A549 (cell line): ENCODE measurements at regions not wholly inside any gene's neighbourhood (a gene's known extent, or its start where the extent isn't known, plus 50 kb on each side); places are given as distances from the start of the nearest gene placed in this dataset.

ENCODE experiments used
- ATAC-seq, 2 experiments: fragments of 200-7000 bp in 1 of 2; fragments of >200 bp in 1 of 2; cut with Nextera tagmentation in 1 of 2; cut with Tn5 transposase in 1 of 2; 3 replicates each; pipeline versions ENCODE4 v1.8.0 to v1.9.1; 2018 to 2020; ENCODE audit warnings: mild to moderate bottlenecking in 1 of 2, moderate library complexity in 1 of 2
- CTCF ChIA-PET: fragments of 300-600 bp; sonication (Branson Sonifier 250); formaldehyde crosslinking; extraction: SDS; loops from one replicate; lab custom pipeline; 2021; ENCODE audit warnings: antibody characterized with exemption, inconsistent platforms; lab: Yijun Ruan, JAX
- POLR2A ChIA-PET: fragments of 350-600 bp; formaldehyde crosslinking; extraction: SDS; loops from one replicate; lab custom pipeline; 2021; ENCODE audit warnings: antibody characterized with exemption, inconsistent platforms; lab: Yijun Ruan, JAX
- DNase-seq, 2 experiments: peaks; one replicate each; pipeline versions ENCODE4 v3.0.0 to v3.0.0-alpha.2; 2011 to 2016; ENCODE audit warnings: low read depth in 1 of 2, low spot score in 1 of 2
- FAIRE-seq: peaks from 2 replicates; lab custom pipeline; 2011; peaks lifted over from hg19 to GRCh38; lab: Jason Lieb, UNC
- H3K27ac ChIP-seq, 2 experiments: fragments of >200 bp; sonication (Bioruptor Twin); formaldehyde crosslinking; 3 replicates each; pipeline ENCODE4 v1.5.1; 2016 to 2017
- H3K4me1 ChIP-seq: fragments of >200 bp; sonication (Bioruptor Twin); formaldehyde crosslinking; 3 replicates; pipeline ENCODE4 v1.6.1; 2016
- H3K4me2 ChIP-seq: fragments of >200 bp; sonication (Bioruptor Twin); formaldehyde crosslinking; 3 replicates; pipeline ENCODE4 v1.6.1; 2016
- H3K4me3 ChIP-seq: fragments of >200 bp; sonication (Bioruptor Twin); formaldehyde crosslinking; 3 replicates; pipeline ENCODE4 v1.5.1; 2016
- H3K9me3 ChIP-seq: fragments of >200 bp; sonication (Bioruptor Twin); formaldehyde crosslinking; 3 replicates; pipeline ENCODE4 v1.6.1; 2016
- BCL3 ChIP-seq: fragments of >200 bp; sonication (Bioruptor Twin); formaldehyde crosslinking; IDR thresholded peaks from 3 replicates; pipeline ENCODE4 v1.6.1; 2016
- BHLHE40 ChIP-seq: IDR thresholded peaks from 2 replicates; pipeline ENCODE4 v1.6.1; 2012; ENCODE audit warnings: low read depth, low read length, inconsistent platforms
- CBX2 ChIP-seq: fragments of 200-600 bp; sonication (generic); IDR thresholded peaks from 2 replicates; pipeline ENCODE4 v1.6.1; 2016; ENCODE audit warnings: low read depth, mild to moderate bottlenecking, borderline replicate concordance
- CBX8 ChIP-seq: fragments of 200-600 bp; sonication (generic); IDR thresholded peaks from 2 replicates; pipeline ENCODE4 v1.6.1; 2016
- CEBPB ChIP-seq, 2 experiments: fragments of >200 bp in 1 of 2; sonication (Bioruptor Twin) in 1 of 2; formaldehyde crosslinking in 1 of 2; IDR thresholded peaks; 2 replicates each; pipeline ENCODE4 v1.6.1; 2012 to 2016
- CHD4 ChIP-seq: fragments of 200-600 bp; sonication (generic); IDR thresholded peaks from 2 replicates; pipeline ENCODE4 v1.6.1; 2016; ENCODE audit warnings: antibody characterized with exemption, mild to moderate bottlenecking, borderline replicate concordance
- EHF ChIP-seq: fragments of 250-450 bp; sonication (Bioruptor Pico); IDR thresholded peaks from 2 replicates; pipeline ENCODE4 v1.5.0; 2020; ENCODE audit warnings: mild to moderate bottlenecking
- EP300 ChIP-seq, 2 experiments: fragments of >200 bp; sonication (Bioruptor Twin); formaldehyde crosslinking; IDR thresholded peaks; 2 replicates in 1 of 2; 3 replicates in 1 of 2; pipeline ENCODE4 v1.6.1; 2016 to 2017
- FOSL2 ChIP-seq, 2 experiments: fragments of 450-650 bp in 1 of 2; fragments of >200 bp in 1 of 2; sonication (Bioruptor Twin) in 1 of 2; formaldehyde crosslinking; IDR thresholded peaks; 2 replicates each; pipeline versions ENCODE4 v1.5.0 to v1.6.1; 2016 to 2020; ENCODE audit warnings: mild to moderate bottlenecking in 1 of 2, moderate library complexity in 1 of 2
- HES2 ChIP-seq: fragments of >200 bp; sonication (Bioruptor Twin); formaldehyde crosslinking; IDR thresholded peaks from 2 replicates; pipeline ENCODE4 v1.6.1; 2016
- HEYL ChIP-seq: fragments of 250-450 bp; sonication (Bioruptor Pico); IDR thresholded peaks from 2 replicates; pipeline ENCODE4 v1.8.0; 2021; ENCODE audit warnings: mild to moderate bottlenecking, moderate library complexity
- HMGXB4 ChIP-seq: fragments of 250-450 bp; sonication (Bioruptor Pico); IDR thresholded peaks from 2 replicates; pipeline ENCODE4 v1.5.0; 2021; ENCODE audit warnings: mild to moderate bottlenecking, moderate library complexity, borderline replicate concordance
- HOXB13 ChIP-seq: fragments of 250-450 bp; sonication (Bioruptor Pico); IDR thresholded peaks from 2 replicates; pipeline ENCODE4 v1.5.0; 2020; ENCODE audit warnings: low read depth, mild to moderate bottlenecking, moderate library complexity
- JUN ChIP-seq, 2 experiments: fragments of >200 bp; sonication (Bioruptor Twin); formaldehyde crosslinking; IDR thresholded peaks; 2 replicates in 1 of 2; 3 replicates in 1 of 2; pipeline ENCODE4 v1.6.1; 2016 to 2017
- MAZ ChIP-seq: fragments of 150-350 bp; IDR thresholded peaks from 2 replicates; pipeline ENCODE4 v1.6.1; 2014; ENCODE audit warnings: antibody characterized with exemption, low read depth, low read length, borderline replicate concordance
- PHF8 ChIP-seq: fragments of 200-600 bp; sonication (generic); IDR thresholded peaks from 2 replicates; pipeline ENCODE4 v1.6.1; 2016; ENCODE audit warnings: low read depth, mild to moderate bottlenecking, antibody characterized with exemption, moderate library complexity, borderline replicate concordance
- POLR2A ChIP-seq: IDR thresholded peaks from 2 replicates; pipeline ENCODE4 v1.6.1; 2012; ENCODE audit warnings: mild to moderate bottlenecking, low read length
- RAD21 ChIP-seq, 2 experiments: fragments of >200 bp in 1 of 2; sonication (Bioruptor Twin) in 1 of 2; formaldehyde crosslinking in 1 of 2; IDR thresholded peaks in 1 of 2; conservative IDR thresholded peaks in 1 of 2; 2 replicates in 1 of 2; 3 replicates in 1 of 2; pipeline ENCODE4 v1.6.1; 2012 to 2018; ENCODE audit warnings: inconsistent platforms in 1 of 2
- REST ChIP-seq: fragments of 200-600 bp; sonication (generic); IDR thresholded peaks from 2 replicates; pipeline ENCODE4 v1.6.1; 2016; ENCODE audit warnings: antibody characterized with exemption, mild to moderate bottlenecking, moderate library complexity
- SMC3 ChIP-seq: fragments of >200 bp; sonication (Bioruptor Twin); formaldehyde crosslinking; IDR thresholded peaks from 3 replicates; pipeline ENCODE4 v1.6.1; 2018; ENCODE audit warnings: inconsistent platforms
- SREBF2 ChIP-seq: fragments of 450-650 bp; IDR thresholded peaks from 2 replicates; pipeline ENCODE4 v1.6.1; 2014; ENCODE audit warnings: mild to moderate bottlenecking, moderate library complexity
- TFCP2L1 ChIP-seq: fragments of 250-450 bp; sonication (Bioruptor Pico); IDR thresholded peaks from 2 replicates; pipeline ENCODE4 v1.5.0; 2021; ENCODE audit warnings: mild to moderate bottlenecking
- ZC3H11A ChIP-seq: fragments of 450-650 bp; IDR thresholded peaks from 2 replicates; pipeline ENCODE4 v1.6.1; 2014; ENCODE audit warnings: antibody characterized with exemption, mild to moderate bottlenecking
- WGBS: methylation state at CpG from one replicate; pipeline ENCODE4 v1.1.6; 2017; ENCODE audit errors: missing lambda C conversion rate; 5-methylcytosine and 5-hydroxymethylcytosine counted together

GRCh38 chr6:9086331-9086730, 651.0 kb upstream of the SLC35B3 start:
- no peaks in the 10 kb centered on the region for H3K9me3 ChIP-seq
- 16% methylated on average over 4 of the region's 4 CpGs for WGBS
- TF ChIP-seq HEYL (CRISPR knock-in tag) (no peak), CEBPB (IDR thresholded peaks at IDR 0.05) (no peak), FOSL2 (IDR thresholded peaks at IDR 0.05) (no peak), FOSL2 (CRISPR knock-in tag; IDR thresholded peaks at IDR 0.05) (no peak), HMGXB4 (CRISPR knock-in tag) (no peak), HES2 (no peak), EHF (CRISPR knock-in tag) (no peak), EP300 (IDR thresholded peaks at IDR 0.05) (no peak), BCL3 (no peak), SMC3 (no peak), SREBF2 (no peak), ZC3H11A (no peak), HOXB13 (CRISPR knock-in tag) (no peak), BHLHE40 (no peak), MAZ (no peak), RAD21 (conservative IDR thresholded peaks at IDR 0.05 in 1 of 2, IDR thresholded peaks at IDR 0.05 in 1 of 2) (no peak), PHF8 (no peak), TFCP2L1 (CRISPR knock-in tag) (no peak), JUN (IDR thresholded peaks at IDR 0.05) (no peak), REST (no peak)
- ChIA-PET CTCF (no interaction called here), POLR2A (no interaction called here)
- no peaks in the 10 kb centered on the region for H3K4me1 ChIP-seq
- H3K4me3 ChIP-seq, result no peak overlapping the region
- ATAC-seq (no peak), DNase-seq (no peak), FAIRE-seq (no peak)
- no peak overlapping the region for H3K4me2 ChIP-seq
- no peak overlapping the region for H3K27ac ChIP-seq

- ATAC-seq (no peak), DNase-seq (no peak), FAIRE-seq (no peak)
- Histone ChIP-seq H3K4me1 (no peaks in the 10 kb centered on the region), H3K4me2 (no peak overlapping the region), H3K27ac (no peak overlapping the region), H3K4me3 (no peak overlapping the region), H3K9me3 (no peaks in the 10 kb centered on the region)
- ChIA-PET POLR2A (no interaction called here), CTCF (no interaction called here)
- WGBS, result 75% methylated on average over 1 of the region's 1 CpG
- TF ChIP-seq CBX2 (no peak), EP300 (IDR thresholded peaks at IDR 0.05) (no peak), POLR2A (no peak), HEYL (CRISPR knock-in tag) (no peak), CBX8 (no peak), REST (no peak), CHD4 (no peak)
Observed at GRCh38 chr6:9085709-9086070, 650.3 kb upstream of the SLC35B3 start.
